GM23338 (cell line): ENCODE measurements at regions not wholly inside any gene's neighbourhood (a gene's known extent, or its start where the extent isn't known, plus 50 kb on each side); places are given as distances from the start of the nearest gene placed in this dataset.

Experiments
- ATAC-seq: fragments of 200-7000 bp; cut with Tn5 transposase; 3 replicates; pipeline ENCODE4 v1.9.1; 2020
- DNase-seq: peaks from one replicate; pipeline ENCODE4 v3.0.0-alpha.2; 2015; ENCODE audit warnings: low spot score
- H2AFZ ChIP-seq: fragments of 200-600 bp; sonication (generic); 2 replicates; pipeline ENCODE4 v1.8.0; 2016; ENCODE audit warnings: antibody characterized with exemption, mild to moderate bottlenecking, moderate library complexity
- H3F3A ChIP-seq: fragments of 200-600 bp; sonication (generic); replicated peaks from 2 replicates; pipeline ENCODE4 v1.8.0; 2017; ENCODE audit warnings: antibody characterized with exemption, mixed run types, low read depth
- H3K27ac ChIP-seq: fragments of 200-600 bp; sonication (generic); 2 replicates; pipeline ENCODE4 v1.6.1; 2016; ENCODE audit warnings: low read depth
- H3K27me3 ChIP-seq: fragments of 200-600 bp; sonication (generic); 2 replicates; pipeline ENCODE4 v1.8.0; 2016; ENCODE audit warnings: mild to moderate bottlenecking, mixed run types, moderate library complexity; ENCODE audit not compliant: insufficient read depth
- H3K36me3 ChIP-seq: fragments of 200-600 bp; sonication (generic); 2 replicates; pipeline ENCODE4 v1.8.0; 2016; ENCODE audit warnings: mild to moderate bottlenecking; ENCODE audit not compliant: insufficient read depth
- H3K4me1 ChIP-seq: fragments of 200-600 bp; sonication (generic); 2 replicates; pipeline ENCODE4 v1.8.0; 2016; ENCODE audit warnings: mild to moderate bottlenecking, moderate library complexity; ENCODE audit not compliant: insufficient read depth
- H3K4me2 ChIP-seq: fragments of 200-600 bp; sonication (generic); 2 replicates; pipeline ENCODE4 v1.7.1; 2017; ENCODE audit warnings: mixed run types
- H3K4me3 ChIP-seq: fragments of 200-600 bp; sonication (generic); 2 replicates; pipeline ENCODE4 v1.6.1; 2016; ENCODE audit warnings: mixed run types
- H3K79me2 ChIP-seq: fragments of 200-600 bp; sonication (generic); replicated peaks from 2 replicates; pipeline ENCODE4 v1.8.0; 2017; ENCODE audit warnings: mild to moderate bottlenecking; ENCODE audit not compliant: insufficient read depth
- H3K9me2 ChIP-seq: fragments of 200-600 bp; sonication (generic); 2 replicates; pipeline ENCODE4 v1.8.0; 2017; ENCODE audit not compliant: insufficient read depth
- H4K20me1 ChIP-seq: fragments of 200-600 bp; sonication (generic); replicated peaks from 2 replicates; pipeline ENCODE4 v1.8.0; 2017; ENCODE audit warnings: mild to moderate bottlenecking; ENCODE audit not compliant: insufficient read depth
- H3K27ac Mint-ChIP-seq: 2 replicates; pipeline ENCODE4 v1.8.0; 2020; ENCODE audit warnings: inconsistent platforms, mild to moderate bottlenecking, moderate library complexity, mixed read lengths
- H3K27me3 Mint-ChIP-seq: 3 replicates; pipeline ENCODE4 v1.8.0; 2022; ENCODE audit warnings: low read depth, mild to moderate bottlenecking, moderate library complexity, mixed read lengths, inconsistent platforms; ENCODE audit not compliant: insufficient read depth, poor library complexity
- H3K36me3 Mint-ChIP-seq: 3 replicates; pipeline ENCODE4 v1.8.0; 2021; ENCODE audit warnings: low read depth, mild to moderate bottlenecking, inconsistent platforms, moderate library complexity, mixed read lengths
- H3K4me1 Mint-ChIP-seq: 3 replicates; pipeline ENCODE4 v1.8.0; 2020; ENCODE audit warnings: mild to moderate bottlenecking, inconsistent platforms, mixed read lengths
- H3K4me3 Mint-ChIP-seq: 3 replicates; pipeline ENCODE4 v1.8.0; 2021; ENCODE audit warnings: moderate library complexity, mild to moderate bottlenecking, inconsistent platforms, mixed read lengths
- H3K9me3 Mint-ChIP-seq: 3 replicates; pipeline ENCODE4 v1.8.0; 2020; ENCODE audit warnings: moderate library complexity, mild to moderate bottlenecking, inconsistent platforms, mixed read lengths
- CTCF ChIP-seq, 2 experiments: fragments of 200-600 bp in 1 of 2; sonication (generic) in 1 of 2; conservative IDR thresholded peaks; 2 replicates each; pipeline versions ENCODE4 v1.5.1 to v1.6.1; 2016 to 2017; ENCODE audit warnings: antibody characterized with exemption in 2 of 2, low read depth in 2 of 2, mild to moderate bottlenecking in 2 of 2, moderate library complexity in 1 of 2
- ETS1 ChIP-seq: IDR thresholded peaks from 2 replicates; pipeline ENCODE4 v1.6.1; 2016; ENCODE audit warnings: antibody characterized with exemption
- EZH2 ChIP-seq: fragments of 200-600 bp; sonication (generic); IDR thresholded peaks from one replicate; pipeline ENCODE4 v1.8.0; 2017; ENCODE audit warnings: antibody characterized with exemption, mild to moderate bottlenecking, low read depth; ENCODE audit not compliant: unreplicated experiment
- POLR2AphosphoS5 ChIP-seq: IDR thresholded peaks from 2 replicates; pipeline ENCODE4 v1.6.1; 2016; ENCODE audit warnings: antibody characterized with exemption, low read depth
- REST ChIP-seq: IDR thresholded peaks from one replicate; pipeline ENCODE4 v1.6.1; 2018; ENCODE audit warnings: antibody characterized with exemption; ENCODE audit not compliant: unreplicated experiment
- STAT1 ChIP-seq: IDR thresholded peaks from one replicate; pipeline ENCODE4 v1.6.1; 2016; ENCODE audit warnings: antibody characterized with exemption; ENCODE audit not compliant: unreplicated experiment
- ZNF114 ChIP-seq: fragments of 250-450 bp; sonication (Bioruptor Pico); IDR thresholded peaks from 2 replicates; pipeline ENCODE4 v1.5.0; 2020; ENCODE audit warnings: mild to moderate bottlenecking, moderate library complexity
- ZNF331 ChIP-seq: fragments of 250-450 bp; sonication (Bioruptor Pico); IDR thresholded peaks from 2 replicates; pipeline ENCODE4 v1.5.0; 2020; ENCODE audit warnings: low read depth, mild to moderate bottlenecking, moderate library complexity

- TF ChIP-seq CTCF (conservative IDR thresholded peaks at IDR 0.05; ENCODE audit: low read depth in 2 of 2): no peak
- TF ChIP-seq REST: no peak
These were observed 551.7 kb upstream of the LRRTM1 start (continued) for GRCh38 chr2:80856227-80856626.

GRCh38 chr2:80854831-80855230 is 550.3 kb upstream of the LRRTM1 start:
- H3K9me3 Mint-ChIP-seq: no peaks in the 10 kb centered on the region
- no peak overlapping the region for H3K27ac Mint-ChIP-seq
- peaks cover 4% of the 10 kb centered on the region for H3K27me3 Mint-ChIP-seq
- H3K36me3 Mint-ChIP-seq: no peaks in the 10 kb centered on the region
- no peak overlapping the region for H2AFZ ChIP-seq
- H3K9me2 ChIP-seq: no peaks in the 10 kb centered on the region
- DNase-seq (no peak), ATAC-seq (no peak)
- H3K4me3 Mint-ChIP-seq: no peak overlapping the region
- peaks cover 7% of the 10 kb centered on the region for H3K4me1 Mint-ChIP-seq
- no peaks in the 10 kb centered on the region for H3K36me3 ChIP-seq
- H3K27ac ChIP-seq: no peak overlapping the region
- H3K4me3 ChIP-seq: no peak overlapping the region
- H3K4me1 ChIP-seq: peaks cover 12% of the 10 kb centered on the region; the same call in 1 of the 2 replicates
- H3F3A ChIP-seq: no peaks in the 10 kb centered on the region
- no peaks in the 10 kb centered on the region for H4K20me1 ChIP-seq
- H3K4me2 ChIP-seq: no peak overlapping the region
- H3K79me2 ChIP-seq: no peaks in the 10 kb centered on the region
- no peak for TF ChIP-seq POLR2AphosphoS5
- TF ChIP-seq ZNF331: no peak
- TF ChIP-seq ZNF114 (CRISPR knock-in tag): no peak
- no peak for TF ChIP-seq ETS1
- no peak for TF ChIP-seq EZH2
- no peak for TF ChIP-seq STAT1
- H3K27me3 ChIP-seq: no peaks in the 10 kb centered on the region

GRCh38 chr2:80852808-80853139 is 548.2 kb upstream of the LRRTM1 start:
- ATAC-seq: peak; percentile 96
- H3K27ac ChIP-seq: no peak overlapping the region
- Mint-ChIP-seq H3K4me3 (no peak overlapping the region), H3K4me1 (peaks cover 7% of the 10 kb centered on the region), H3K36me3 (no peaks in the 10 kb centered on the region), H3K9me3 (no peaks in the 10 kb centered on the region), H3K27ac (no peak overlapping the region), H3K27me3 (peaks cover 4% of the 10 kb centered on the region)
- H3K79me2 ChIP-seq: no peaks in the 10 kb centered on the region
- 0 out of 2 replicates have a peak overlapping the region, but pooled peaks have one; percentile 78 for H2AFZ ChIP-seq
- no peaks in the 10 kb centered on the region for H3K4me1 ChIP-seq
- H3K9me2 ChIP-seq: no peaks in the 10 kb centered on the region
- no peaks in the 10 kb centered on the region for H4K20me1 ChIP-seq
- H3K27me3 ChIP-seq: no peaks in the 10 kb centered on the region
- H3K36me3 ChIP-seq: no peaks in the 10 kb centered on the region
- DNase-seq: peak; percentile 64
- no peak overlapping the region for H3K4me2 ChIP-seq
- TF ChIP-seq ZNF114 (CRISPR knock-in tag) (no peak), CTCF (conservative IDR thresholded peaks at IDR 0.05; ENCODE audit: low read depth in 2 of 2) (peak; percentile 52 to 73)
- no peak overlapping the region for H3K4me3 ChIP-seq
- no peaks in the 10 kb centered on the region for H3F3A ChIP-seq
